ENCODE measurements at regions not wholly inside any gene's neighbourhood (a gene's known extent, or its start where the extent isn't known, plus 50 kb on each side); places are given as distances from the start of the nearest gene placed in this dataset.
A peak's percentile ranks its signal among the peaks of the same experiment; 100 is the strongest.

DNA sequence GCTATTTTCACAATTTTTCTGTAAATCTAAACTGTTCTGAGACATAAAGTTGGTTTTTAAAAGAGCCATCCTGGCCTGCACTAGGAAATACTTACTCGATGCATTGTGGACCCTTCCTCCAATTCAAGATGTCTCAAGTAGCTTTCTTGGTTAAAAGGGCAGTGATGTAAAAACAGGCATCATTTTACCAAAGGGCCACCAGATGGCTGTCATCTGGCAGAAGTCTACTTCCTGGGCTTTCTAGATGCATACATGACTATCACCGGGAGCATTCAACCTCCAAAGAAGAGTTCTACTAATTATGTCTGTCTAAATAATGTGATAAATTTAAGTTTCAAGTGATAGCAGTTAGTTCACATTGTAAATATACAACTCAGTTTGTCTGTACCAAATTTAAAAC lies 96.8 kb upstream of the FRMD6 start:
- peak in 2 of 3 donors; percentile 3 to 4 for DNase-seq
- 100% methylated on average over 1 of the region's 2 CpGs for WGBS (ENCODE audit: insufficient coverage)
- no peaks in the 10 kb centered on the region for H3K36me3 ChIP-seq (ENCODE audit: control insufficient read depth in 4 of 4, insufficient read depth in 4 of 4, low read length in 3 of 4)
- no peaks in the 10 kb centered on the region for H3K9me3 ChIP-seq (ENCODE audit: control extremely low read depth in 1 of 5, control insufficient read depth in 4 of 5, insufficient read depth in 2 of 5, low read depth in 1 of 5, low read length in 4 of 5)
- H3K27ac ChIP-seq (ENCODE audit: insufficient read depth in 1 of 2, low read depth in 1 of 2, low read length in 2 of 2, poor library complexity in 1 of 2, severe bottlenecking in 2 of 2): no peak overlapping the region
- H3K27me3 ChIP-seq (replicated peaks in 2 of 5; ENCODE audit: control insufficient read depth in 4 of 5, insufficient read depth in 5 of 5, low read length in 4 of 5): peaks cover 0 to 4% (median 1%) of the 10 kb centered on the region in 5 experiments
- H3K4me3 ChIP-seq (ENCODE audit: control insufficient read depth in 1 of 7, extremely low read depth in 1 of 7, insufficient read depth in 4 of 7, low read depth in 2 of 7, low read length in 6 of 7): no peak overlapping the region
- ChIA-PET CTCF (no interaction called here), POLR2A (no interaction called here)
- no peaks in the 10 kb centered on the region for H3K4me1 ChIP-seq (ENCODE audit: control extremely low read depth in 1 of 4, control insufficient read depth in 4 of 4, insufficient read depth in 4 of 4, low read length in 3 of 4)

DNA sequence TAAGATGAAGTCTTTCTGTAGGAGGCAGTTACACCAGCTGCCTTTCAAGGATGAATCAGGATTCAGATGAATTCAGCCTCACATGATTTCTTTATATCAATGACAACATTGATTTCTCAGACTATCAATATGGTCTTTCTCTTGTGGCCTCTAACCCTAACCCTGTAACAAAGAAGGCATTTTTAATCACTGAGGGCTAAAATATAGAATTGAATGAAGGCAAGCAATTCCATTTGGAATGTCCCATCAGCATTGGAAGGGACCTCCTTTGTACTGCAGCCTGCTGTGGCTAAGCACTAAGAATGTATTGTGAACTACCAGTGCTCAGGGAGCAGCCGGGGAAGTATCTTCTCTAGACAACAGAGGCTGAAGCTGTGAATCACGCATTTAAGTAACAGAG lies 90.6 kb upstream of the FRMD6 start:
- H3K27me3 ChIP-seq (replicated peaks in 2 of 5; ENCODE audit: control insufficient read depth in 4 of 5, insufficient read depth in 5 of 5, low read length in 4 of 5): no peaks in the 10 kb centered on the region
- H3K4me1 ChIP-seq (ENCODE audit: control extremely low read depth in 1 of 4, control insufficient read depth in 4 of 4, insufficient read depth in 4 of 4, low read length in 3 of 4): no peaks in the 10 kb centered on the region
- DNase-seq: no peak
- ChIA-PET POLR2A (no interaction called here), CTCF (no interaction called here)
- H3K36me3 ChIP-seq (ENCODE audit: control insufficient read depth in 4 of 4, insufficient read depth in 4 of 4, low read length in 3 of 4): no peaks in the 10 kb centered on the region
- H3K9me3 ChIP-seq (ENCODE audit: control extremely low read depth in 1 of 5, control insufficient read depth in 4 of 5, insufficient read depth in 2 of 5, low read depth in 1 of 5, low read length in 4 of 5): no peaks in the 10 kb centered on the region
- H3K4me3 ChIP-seq (ENCODE audit: control insufficient read depth in 1 of 7, extremely low read depth in 1 of 7, insufficient read depth in 4 of 7, low read depth in 2 of 7, low read length in 6 of 7): no peak overlapping the region
- H3K27ac ChIP-seq (ENCODE audit: insufficient read depth in 1 of 2, low read depth in 1 of 2, low read length in 2 of 2, poor library complexity in 1 of 2, severe bottlenecking in 2 of 2): no peak overlapping the region
- WGBS (ENCODE audit: insufficient coverage): 100% methylated on average over 2 of the region's 2 CpGs

DNA sequence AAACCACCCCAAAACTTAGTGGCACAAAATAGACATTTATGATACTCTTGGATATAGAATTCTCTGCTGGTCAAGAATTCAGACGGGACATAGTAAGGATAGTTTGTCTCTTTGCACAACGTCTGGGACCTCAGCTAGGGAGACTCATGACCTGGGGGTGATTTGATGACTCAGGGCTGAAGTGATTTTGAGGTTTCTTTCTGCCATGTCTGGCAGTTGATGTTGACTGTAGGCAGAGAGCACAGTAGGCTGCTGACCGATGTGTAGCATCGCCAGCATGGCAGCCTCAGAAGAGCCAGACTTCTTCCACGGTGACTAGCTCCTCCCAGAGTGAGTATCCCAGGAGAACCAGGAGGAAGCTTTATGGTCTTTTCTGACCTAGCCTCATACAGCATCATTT lies 88.9 kb upstream of the FRMD6 start:
- Histone ChIP-seq H3K27ac (ENCODE audit: insufficient read depth in 1 of 2, low read depth in 1 of 2, low read length in 2 of 2, poor library complexity in 1 of 2, severe bottlenecking in 2 of 2) (no peak overlapping the region), H3K4me1 (ENCODE audit: control extremely low read depth in 1 of 4, control insufficient read depth in 4 of 4, insufficient read depth in 4 of 4, low read length in 3 of 4) (no peaks in the 10 kb centered on the region), H3K9me3 (ENCODE audit: control extremely low read depth in 1 of 5, control insufficient read depth in 4 of 5, insufficient read depth in 2 of 5, low read depth in 1 of 5, low read length in 4 of 5) (no peaks in the 10 kb centered on the region), H3K27me3 (replicated peaks in 2 of 5; ENCODE audit: control insufficient read depth in 4 of 5, insufficient read depth in 5 of 5, low read length in 4 of 5) (no peaks in the 10 kb centered on the region), H3K4me3 (ENCODE audit: control insufficient read depth in 1 of 7, extremely low read depth in 1 of 7, insufficient read depth in 4 of 7, low read depth in 2 of 7, low read length in 6 of 7) (no peak overlapping the region), H3K36me3 (ENCODE audit: control insufficient read depth in 4 of 4, insufficient read depth in 4 of 4, low read length in 3 of 4) (no peaks in the 10 kb centered on the region)
- 100% methylated on average over 4 of the region's 5 CpGs for WGBS (ENCODE audit: insufficient coverage)
- CTCF ChIA-PET: no interaction called here
- POLR2A ChIA-PET: no interaction called here
- no peak for DNase-seq

GRCh38 chr14:51563560-51563959 lies 88.2 kb upstream of the FRMD6 start:
- H3K4me1 ChIP-seq (ENCODE audit: control extremely low read depth in 1 of 4, control insufficient read depth in 4 of 4, insufficient read depth in 4 of 4, low read length in 3 of 4): no peaks in the 10 kb centered on the region
- no peak overlapping the region for H3K4me3 ChIP-seq (ENCODE audit: control insufficient read depth in 1 of 7, extremely low read depth in 1 of 7, insufficient read depth in 4 of 7, low read depth in 2 of 7, low read length in 6 of 7)
- H3K27me3 ChIP-seq (replicated peaks in 2 of 5; ENCODE audit: control insufficient read depth in 4 of 5, insufficient read depth in 5 of 5, low read length in 4 of 5): no peaks in the 10 kb centered on the region
- 100% methylated on average over 1 of the region's 3 CpGs for WGBS (ENCODE audit: insufficient coverage)
- H3K27ac ChIP-seq (ENCODE audit: insufficient read depth in 1 of 2, low read depth in 1 of 2, low read length in 2 of 2, poor library complexity in 1 of 2, severe bottlenecking in 2 of 2): no peak overlapping the region
- DNase-seq: no peak
- no peaks in the 10 kb centered on the region for H3K9me3 ChIP-seq (ENCODE audit: control extremely low read depth in 1 of 5, control insufficient read depth in 4 of 5, insufficient read depth in 2 of 5, low read depth in 1 of 5, low read length in 4 of 5)
- POLR2A ChIA-PET: no interaction called here
- H3K36me3 ChIP-seq (ENCODE audit: control insufficient read depth in 4 of 4, insufficient read depth in 4 of 4, low read length in 3 of 4): no peaks in the 10 kb centered on the region
- CTCF ChIA-PET: no interaction called here

DNA sequence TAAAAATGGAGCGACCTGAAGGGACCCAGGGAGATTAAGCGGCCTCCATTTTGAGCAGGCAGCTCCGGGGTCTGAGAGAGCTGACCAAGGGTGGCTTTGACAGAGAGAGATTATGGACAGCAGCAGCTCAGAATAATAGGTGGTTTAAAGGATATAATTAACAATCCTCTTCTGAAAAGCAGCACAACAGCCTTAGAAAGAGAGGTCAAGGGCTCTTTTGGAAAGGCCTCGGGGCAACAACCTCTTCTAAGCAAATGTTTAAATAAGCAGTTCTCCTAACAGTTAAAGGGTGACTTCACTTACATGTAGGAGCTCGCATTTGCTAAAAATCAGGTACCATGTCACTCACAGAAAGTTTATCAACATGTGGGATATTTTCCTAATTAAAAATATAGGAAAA lies 87.2 kb upstream of the FRMD6 start:
- no peaks in the 10 kb centered on the region for H3K27me3 ChIP-seq (replicated peaks in 2 of 5; ENCODE audit: control insufficient read depth in 4 of 5, insufficient read depth in 5 of 5, low read length in 4 of 5)
- no peak overlapping the region for H3K27ac ChIP-seq (ENCODE audit: insufficient read depth in 1 of 2, low read depth in 1 of 2, low read length in 2 of 2, poor library complexity in 1 of 2, severe bottlenecking in 2 of 2)
- no peaks in the 10 kb centered on the region for H3K4me1 ChIP-seq (ENCODE audit: control extremely low read depth in 1 of 4, control insufficient read depth in 4 of 4, insufficient read depth in 4 of 4, low read length in 3 of 4)
- CTCF ChIA-PET: no interaction called here
- no peaks in the 10 kb centered on the region for H3K9me3 ChIP-seq (ENCODE audit: control extremely low read depth in 1 of 5, control insufficient read depth in 4 of 5, insufficient read depth in 2 of 5, low read depth in 1 of 5, low read length in 4 of 5)
- no peaks in the 10 kb centered on the region for H3K36me3 ChIP-seq (ENCODE audit: control insufficient read depth in 4 of 4, insufficient read depth in 4 of 4, low read length in 3 of 4)
- no peak overlapping the region for H3K4me3 ChIP-seq (ENCODE audit: control insufficient read depth in 1 of 7, extremely low read depth in 1 of 7, insufficient read depth in 4 of 7, low read depth in 2 of 7, low read length in 6 of 7)
- no peak for DNase-seq
- POLR2A ChIA-PET: no interaction called here
- WGBS (ENCODE audit: insufficient coverage): 100% methylated on average over 3 of the region's 5 CpGs

GRCh38 chr14:51564986-51565604 lies 86.6 kb upstream of the FRMD6 start:
- Histone ChIP-seq H3K27ac (ENCODE audit: insufficient read depth in 1 of 2, low read depth in 1 of 2, low read length in 2 of 2, poor library complexity in 1 of 2, severe bottlenecking in 2 of 2) (no peak overlapping the region), H3K9me3 (ENCODE audit: control extremely low read depth in 1 of 5, control insufficient read depth in 4 of 5, insufficient read depth in 2 of 5, low read depth in 1 of 5, low read length in 4 of 5) (no peaks in the 10 kb centered on the region), H3K27me3 (replicated peaks in 2 of 5; ENCODE audit: control insufficient read depth in 4 of 5, insufficient read depth in 5 of 5, low read length in 4 of 5) (no peaks in the 10 kb centered on the region), H3K4me1 (ENCODE audit: control extremely low read depth in 1 of 4, control insufficient read depth in 4 of 4, insufficient read depth in 4 of 4, low read length in 3 of 4) (no peaks in the 10 kb centered on the region), H3K36me3 (ENCODE audit: control insufficient read depth in 4 of 4, insufficient read depth in 4 of 4, low read length in 3 of 4) (no peaks in the 10 kb centered on the region), H3K4me3 (ENCODE audit: control insufficient read depth in 1 of 7, extremely low read depth in 1 of 7, insufficient read depth in 4 of 7, low read depth in 2 of 7, low read length in 6 of 7) (no peak overlapping the region)
- no peak for DNase-seq
- POLR2A ChIA-PET: no interaction called here
- CTCF ChIA-PET: no interaction called here
- 98% methylated on average over 4 of the region's 6 CpGs for WGBS (ENCODE audit: insufficient coverage)

- Histone ChIP-seq H3K4me3 (ENCODE audit: control insufficient read depth in 1 of 7, extremely low read depth in 1 of 7, insufficient read depth in 4 of 7, low read depth in 2 of 7, low read length in 6 of 7) (no peak overlapping the region), H3K27ac (ENCODE audit: insufficient read depth in 1 of 2, low read depth in 1 of 2, low read length in 2 of 2, poor library complexity in 1 of 2, severe bottlenecking in 2 of 2) (no peak overlapping the region), H3K36me3 (ENCODE audit: control insufficient read depth in 4 of 4, insufficient read depth in 4 of 4, low read length in 3 of 4) (no peaks in the 10 kb centered on the region), H3K27me3 (replicated peaks in 2 of 5; ENCODE audit: control insufficient read depth in 4 of 5, insufficient read depth in 5 of 5, low read length in 4 of 5) (peaks cover 0 to 2% (median 0%) of the 10 kb centered on the region in 5 experiments), H3K4me1 (ENCODE audit: control extremely low read depth in 1 of 4, control insufficient read depth in 4 of 4, insufficient read depth in 4 of 4, low read length in 3 of 4) (no peaks in the 10 kb centered on the region), H3K9me3 (ENCODE audit: control extremely low read depth in 1 of 5, control insufficient read depth in 4 of 5, insufficient read depth in 2 of 5, low read depth in 1 of 5, low read length in 4 of 5) (no peaks in the 10 kb centered on the region)
- WGBS (ENCODE audit: insufficient coverage): 97% methylated on average over 3 of the region's 6 CpGs
- DNase-seq: no peak
- CTCF ChIA-PET: no interaction called here
- POLR2A ChIA-PET: no interaction called here
Measured at GRCh38 chr14:51566831-51567582, 84.7 kb upstream of the FRMD6 start.
